ENCODE measurements at regions not wholly inside any gene's neighbourhood (a gene's known extent, or its start where the extent isn't known, plus 50 kb on each side); places are given as distances from the start of the nearest gene placed in this dataset.

GRCh38 chr16:66289051-66289680, 77.3 kb upstream of the CDH5 start:
- DNase-seq = no peak

DNA sequence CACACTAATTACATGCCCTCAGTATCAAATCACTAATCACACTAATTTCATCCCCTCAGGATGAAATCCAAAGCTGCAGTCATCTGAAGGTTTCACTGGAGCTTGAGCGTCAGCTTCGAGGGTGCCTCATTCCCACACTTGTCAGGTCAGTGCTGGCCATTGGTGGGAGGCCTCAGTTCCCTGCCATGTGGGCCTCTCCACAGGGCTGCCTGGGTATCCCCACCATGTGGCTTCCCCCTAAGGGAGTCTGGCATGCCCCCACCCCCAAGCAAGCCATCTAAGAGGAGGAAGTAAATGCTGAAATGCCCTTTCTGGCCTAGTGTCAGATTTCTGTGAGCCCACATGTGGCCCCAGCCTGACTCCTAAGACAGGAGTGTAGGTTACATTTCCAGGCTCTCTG, 78.6 kb upstream of the CDH5 start:
- DNase-seq = no peak

DNA sequence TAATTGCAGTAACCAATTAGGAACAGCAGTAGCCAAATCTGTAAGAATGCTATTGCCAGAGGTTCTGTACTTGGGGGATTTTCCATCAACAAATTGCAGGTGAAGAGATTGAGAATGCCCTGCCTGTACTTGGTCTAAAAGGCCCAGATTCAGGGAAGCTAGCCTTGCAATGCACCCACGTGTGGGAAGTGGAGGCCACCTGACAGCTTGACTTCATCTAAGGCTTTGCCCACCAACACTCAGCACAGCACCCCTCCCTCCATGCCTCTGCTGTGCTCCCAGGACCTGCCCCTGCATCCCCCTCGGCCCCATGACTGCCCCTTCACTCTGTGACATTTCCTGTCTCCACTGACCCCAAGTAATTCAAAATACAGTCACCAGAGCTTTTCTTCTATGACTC, 79.1 kb upstream of the CDH5 start:
- no peak for DNase-seq

DNA sequence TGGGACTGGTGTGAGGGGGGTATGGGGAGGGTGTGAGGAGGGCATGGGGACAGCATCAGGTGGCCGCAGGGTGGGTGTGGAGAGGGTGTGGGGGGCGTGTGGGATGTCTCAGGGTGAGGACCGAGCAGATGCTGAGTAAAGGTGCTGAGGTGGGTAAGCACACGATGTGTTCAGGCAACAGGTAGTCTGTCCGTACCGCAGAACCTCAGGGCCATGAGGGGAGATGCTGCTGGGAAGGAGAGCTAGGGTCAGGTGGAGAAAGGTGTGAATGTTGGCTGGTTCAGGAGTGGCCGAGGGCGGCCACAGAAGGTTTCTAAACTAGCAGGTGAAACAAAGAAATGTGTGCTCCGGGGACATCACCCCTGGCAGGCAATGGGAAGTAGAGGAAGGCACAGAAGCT, 80.0 kb upstream of the CDH5 start:
- DNase-seq = no peak

- no peak for DNase-seq
These were observed 87.8 kb upstream of the CDH5 start for GRCh38 chr16:66278604-66279262.

- no peak for DNase-seq
These were observed 88.4 kb upstream of the CDH5 start for GRCh38 chr16:66278111-66278531.

DNA sequence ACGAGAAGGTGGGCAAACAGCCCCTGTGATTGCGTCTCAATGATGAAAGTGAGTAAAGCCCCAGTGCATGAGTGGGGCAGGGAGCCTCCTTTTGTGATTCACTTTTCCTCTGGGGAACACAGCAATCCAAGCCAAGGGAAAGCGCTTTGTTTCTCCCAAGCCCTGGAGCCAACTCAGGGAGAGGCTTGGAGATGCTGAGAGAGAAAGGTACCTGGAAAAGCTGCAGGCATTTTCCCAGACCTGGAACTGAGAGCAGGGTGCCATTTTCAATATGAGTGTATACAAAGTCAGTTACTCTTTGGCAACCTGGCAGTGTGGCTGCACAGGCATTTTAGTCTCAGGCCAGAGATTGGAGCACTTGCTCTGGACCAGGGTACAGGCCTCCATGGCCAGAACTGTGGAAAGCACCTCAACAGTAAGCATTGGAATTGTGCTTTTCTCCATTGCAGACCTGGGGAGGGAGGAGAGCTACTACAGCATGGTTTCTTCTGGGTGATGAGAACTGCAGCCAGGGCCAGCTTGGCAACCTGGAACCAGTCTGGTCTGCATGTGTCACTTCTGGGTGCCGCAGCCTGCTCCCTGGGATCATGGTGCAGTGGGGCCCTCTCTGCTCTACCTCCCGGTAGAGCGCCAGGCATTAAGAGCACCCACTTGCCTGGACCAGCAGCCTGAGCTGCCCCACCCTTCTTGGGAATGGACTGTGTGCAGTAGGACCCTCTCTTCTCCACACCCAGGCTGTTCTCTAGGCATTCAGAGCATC, 89.0 kb upstream of the CDH5 start:
- DNase-seq = no peak

GRCh38 chr16:66275775-66276428, 90.6 kb upstream of the CDH5 start:
- peak; percentile 41 for DNase-seq

- peak; percentile 38 for DNase-seq
These were observed 92.0 kb upstream of the CDH5 start for GRCh38 chr16:66274335-66275110.

DNA sequence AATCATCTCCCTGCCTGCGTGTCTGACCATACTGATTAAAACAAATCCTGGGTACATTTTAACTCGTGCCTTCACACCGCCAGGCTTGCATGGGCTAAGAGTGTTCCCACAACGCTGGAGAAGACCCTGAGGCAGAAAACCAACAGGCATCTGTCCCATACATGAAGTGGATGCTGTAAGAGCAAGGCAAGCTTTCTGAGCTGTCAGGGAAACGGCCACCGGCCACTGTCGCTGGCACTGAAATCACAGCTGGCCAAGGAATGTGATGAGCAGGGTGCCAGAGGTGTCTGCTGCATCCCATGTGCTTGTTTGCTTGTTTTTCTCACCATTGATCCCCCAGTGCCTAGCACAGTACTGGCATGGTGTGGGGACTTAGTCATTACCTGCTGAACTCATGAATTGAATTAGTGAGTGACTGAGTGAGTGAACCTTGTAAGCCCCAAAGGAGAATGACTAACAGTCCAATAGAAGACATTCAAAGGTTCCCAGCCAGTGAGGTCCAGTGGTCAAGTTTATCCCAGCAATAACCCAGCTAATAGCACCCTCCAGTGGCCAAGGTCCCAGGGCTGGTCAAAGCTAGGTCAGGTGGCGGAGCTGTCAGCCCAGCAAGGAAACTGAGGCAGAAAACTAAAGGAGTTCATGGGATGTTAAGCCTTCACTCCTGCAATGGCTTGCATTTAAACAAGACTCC, 92.7 kb upstream of the CDH5 start:
- no peak for DNase-seq

DNA sequence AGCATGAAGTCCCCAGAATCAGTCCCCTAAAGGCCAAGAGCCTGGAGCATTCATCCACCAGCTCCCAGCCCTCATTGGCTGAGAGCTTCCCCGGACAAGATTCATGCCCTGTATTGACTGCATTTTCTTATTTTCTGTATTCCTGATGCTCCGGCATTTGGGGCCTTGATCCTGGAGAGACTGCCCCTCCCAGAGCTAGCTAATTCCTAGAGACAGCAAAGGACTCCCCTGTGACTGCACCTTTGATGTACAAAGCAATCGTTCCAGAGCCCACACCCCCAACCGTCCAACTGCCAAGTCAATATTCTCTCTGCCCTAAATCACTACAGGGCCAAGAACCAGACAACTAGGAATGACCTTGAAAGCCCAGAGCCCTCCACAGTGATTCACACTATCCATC, 93.4 kb upstream of the CDH5 start:
- DNase-seq = no peak

DNA sequence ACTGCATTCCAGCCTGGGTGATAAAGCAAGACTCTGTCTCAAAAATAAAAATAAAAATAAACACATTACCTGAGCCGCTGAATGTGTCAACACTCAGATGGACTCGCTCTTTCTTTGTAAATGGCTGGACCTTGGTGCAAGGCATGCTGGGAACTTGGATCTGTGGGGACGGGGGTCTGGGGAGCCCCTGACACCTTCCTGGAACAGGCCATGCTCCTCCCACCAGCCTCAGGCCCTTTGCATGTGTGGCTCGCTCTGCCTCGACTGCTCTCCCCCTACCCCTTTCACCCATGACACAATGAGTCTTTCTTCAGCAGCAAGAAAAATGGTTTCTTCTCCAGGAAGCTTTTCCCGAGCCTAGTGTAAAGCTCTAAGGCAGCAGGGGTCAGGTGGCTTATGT, 94.0 kb upstream of the CDH5 start:
- no peak for DNase-seq

DNA sequence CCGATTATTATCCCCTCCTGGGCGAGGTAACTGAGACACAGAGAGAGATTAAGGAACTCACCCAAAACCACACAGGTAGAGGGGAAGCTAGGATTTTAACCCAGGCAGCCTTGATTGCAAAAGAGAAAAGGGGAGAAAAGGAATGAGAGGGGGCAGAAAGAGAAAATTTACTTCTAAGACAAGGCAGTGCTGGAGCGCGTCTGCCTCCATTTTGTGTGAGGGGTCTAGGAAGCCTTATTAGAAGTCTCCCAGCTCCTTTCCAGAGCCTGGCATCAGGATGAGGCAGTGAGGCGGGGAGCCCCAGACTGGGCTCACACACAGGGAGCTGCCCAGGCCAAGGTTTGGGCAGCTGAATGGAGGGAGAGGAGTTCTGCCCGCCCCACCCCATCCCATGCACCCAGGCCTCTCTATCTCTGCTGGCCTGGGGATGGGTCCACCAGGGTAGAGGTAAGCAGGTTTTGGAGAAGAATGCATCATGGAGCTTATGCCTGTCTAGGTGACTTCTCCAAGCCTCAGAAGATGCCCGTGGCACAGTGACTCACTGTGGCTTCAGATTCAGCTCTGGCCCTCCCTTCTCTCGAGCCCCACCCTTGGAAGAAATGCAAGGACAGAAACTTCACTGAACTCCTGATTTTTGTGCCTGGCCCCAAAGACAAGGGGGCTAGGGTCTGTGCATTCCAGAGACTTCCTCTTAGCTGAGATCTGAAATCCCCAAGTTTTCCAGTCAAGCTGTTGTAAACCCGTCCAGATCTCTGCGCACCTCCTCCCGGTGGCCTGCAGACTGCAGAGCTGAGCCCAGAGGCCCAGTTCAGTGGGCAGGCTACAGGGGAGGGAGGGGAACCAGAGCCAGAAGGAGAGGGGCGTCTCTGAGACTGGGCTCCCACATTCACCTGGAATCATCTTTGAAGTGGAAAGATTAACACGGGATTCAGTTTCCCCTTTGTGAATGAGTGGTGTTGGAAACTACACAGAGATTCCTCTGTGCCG, 95.1 kb upstream of the CDH5 start:
- no peak for DNase-seq

DNA sequence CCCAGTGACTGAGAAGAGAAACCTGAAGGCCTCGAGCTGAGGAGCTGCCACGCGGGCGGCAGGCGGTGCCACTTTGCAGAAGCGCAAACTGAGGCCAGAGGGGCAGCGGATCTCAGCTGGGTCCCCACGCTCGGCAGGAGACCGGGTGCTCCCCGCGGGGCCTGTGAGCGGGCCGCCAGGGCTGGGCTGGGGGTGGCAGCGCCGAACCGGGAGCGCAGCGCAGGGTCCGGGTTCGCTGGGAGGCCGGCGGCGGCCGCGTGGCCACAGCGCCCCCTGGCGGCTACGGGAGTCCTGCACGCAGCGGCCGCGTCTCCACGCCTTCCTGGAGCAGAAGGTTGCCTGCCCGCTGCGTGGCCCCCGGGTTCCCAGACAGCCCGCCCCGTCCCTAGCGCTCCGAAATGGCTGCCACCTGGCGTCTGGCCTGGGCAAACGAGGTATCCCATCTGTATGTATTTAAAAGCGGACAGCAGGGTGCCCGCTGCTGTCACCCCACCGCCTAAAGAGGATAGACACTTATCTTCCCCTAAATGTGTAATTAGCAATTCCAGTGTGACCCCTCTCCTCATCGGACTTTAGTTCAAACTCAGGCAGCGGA, 96.1 kb upstream of the CDH5 start:
- DNase-seq = peak; percentile 83

DNA sequence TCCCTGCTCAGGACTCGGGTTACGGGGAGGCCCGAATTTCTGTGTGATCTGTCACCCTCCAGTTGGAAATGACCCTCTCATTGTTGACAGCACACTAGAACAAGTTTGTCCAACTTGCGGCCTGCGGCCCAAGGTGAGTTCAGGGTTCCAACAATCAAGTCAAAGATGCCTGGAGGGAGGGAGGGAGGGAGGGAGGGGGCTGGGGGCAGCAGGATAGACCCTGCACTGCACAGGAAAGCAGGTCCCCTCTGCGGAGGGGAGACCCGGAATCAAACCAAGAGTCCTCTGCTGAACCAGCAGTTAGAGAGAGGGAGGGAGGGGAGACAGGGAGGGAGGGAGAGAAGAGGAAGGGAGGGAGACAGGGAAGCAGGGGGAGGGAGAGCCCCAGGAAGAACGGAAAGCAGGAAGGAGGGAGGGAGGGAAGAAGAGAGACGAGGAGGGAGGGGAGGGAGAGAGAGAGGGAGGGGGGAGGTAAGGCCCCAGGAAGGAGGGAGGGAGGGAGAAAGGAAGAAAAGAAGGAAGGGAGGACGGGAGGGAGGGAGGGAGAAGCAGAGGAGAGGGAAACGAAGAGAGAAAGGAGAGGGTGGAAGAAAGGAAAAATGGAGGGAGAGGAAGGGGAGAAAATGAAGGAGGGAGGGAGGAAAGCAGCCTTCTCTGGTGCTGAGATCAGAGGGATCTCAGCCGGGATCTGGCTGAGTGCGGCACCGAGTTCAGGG, 96.7 kb upstream of the CDH5 start:
- DNase-seq = no peak

GRCh38 chr16:66267292-66268014, 99.0 kb upstream of the CDH5 start:
- no peak for DNase-seq

DNA sequence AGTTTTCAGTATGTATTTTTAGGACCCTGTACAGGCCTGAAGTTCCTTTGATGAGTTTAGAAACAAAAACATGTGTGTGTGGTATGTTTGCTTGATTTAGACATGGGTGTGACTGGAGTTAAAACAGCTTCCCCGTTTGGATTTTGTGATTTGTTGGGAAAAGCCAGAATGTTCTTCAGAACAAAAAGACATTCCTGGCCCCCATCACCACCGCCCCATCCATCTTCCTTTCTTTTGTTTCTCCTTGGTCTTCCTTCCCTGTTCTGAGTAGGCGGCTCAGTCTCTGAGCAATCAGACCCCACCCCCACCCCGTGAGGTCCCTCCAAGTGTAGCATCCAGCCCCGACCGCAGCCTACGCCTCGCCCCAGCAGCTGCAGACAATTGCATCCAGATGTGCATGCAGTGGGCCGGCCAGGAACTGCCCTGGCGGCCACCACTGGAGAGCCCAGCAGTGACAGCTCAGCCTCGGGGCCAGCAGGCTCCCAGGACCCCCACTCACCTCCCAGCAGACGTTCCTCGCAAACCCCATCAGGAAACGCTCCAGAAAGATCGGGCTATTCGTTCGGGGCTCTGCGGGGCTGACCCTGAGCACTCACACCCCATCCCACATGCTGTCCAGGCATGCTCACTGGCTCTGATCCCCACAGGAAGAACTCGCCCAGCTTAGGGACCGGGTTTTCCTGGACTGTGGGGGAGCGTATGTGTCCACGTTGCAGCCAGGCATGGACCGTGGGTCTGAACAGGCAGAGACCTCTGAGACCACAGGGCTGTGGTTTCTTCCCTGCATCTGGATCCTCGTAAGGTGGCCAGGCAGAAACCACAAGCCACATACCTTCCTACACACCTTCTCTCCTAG, 99.8 kb upstream of the CDH5 start:
- DNase-seq = peak; percentile 55

- DNase-seq = no peak
These were observed 100.8 kb upstream of the CDH5 start for GRCh38 chr16:66265556-66266141.
